WTC11 (cell line): ENCODE measurements at regions not wholly inside any gene's neighbourhood (a gene's known extent, or its start where the extent isn't known, plus 50 kb on each side); places are given as distances from the start of the nearest gene placed in this dataset.

Experiments used
- ATAC-seq: fragments of 200-7000 bp; cut with Tn5 transposase; 2 replicates; pipeline ENCODE4 v1.10.0; 2021; ENCODE audit warnings: mild to moderate bottlenecking, moderate library complexity
- CTCF ChIA-PET: fragments of 300-600 bp; sonication (Branson Sonifier 250); formaldehyde crosslinking; loops from one replicate; lab custom pipeline; 2021; ENCODE audit warnings: antibody characterized with exemption; lab: Charles Lee
- POLR2A ChIA-PET: fragments of 350-600 bp; sonication (Branson Sonifier 250); formaldehyde crosslinking; loops from one replicate; lab custom pipeline; 2021; ENCODE audit warnings: antibody characterized with exemption; lab: Charles Lee
- DNase-seq: peaks from one replicate; pipeline ENCODE4 v3.0.0; 2021; ENCODE audit warnings: low spot score
- H3K27ac Mint-ChIP-seq: 2 replicates; pipeline ENCODE4 v1.8.0; 2021; ENCODE audit warnings: mixed read lengths
- H3K27me3 Mint-ChIP-seq: 2 replicates; pipeline ENCODE4 v1.8.0; 2021; ENCODE audit warnings: low read depth, mild to moderate bottlenecking, moderate library complexity, mixed read lengths
- H3K36me3 Mint-ChIP-seq: 2 replicates; pipeline ENCODE4 v1.8.0; 2021; ENCODE audit warnings: mixed read lengths
- H3K4me1 Mint-ChIP-seq: 2 replicates; pipeline ENCODE4 v1.8.0; 2022; ENCODE audit warnings: mixed read lengths
- H3K4me3 Mint-ChIP-seq: 2 replicates; pipeline ENCODE4 v1.8.0; 2021; ENCODE audit warnings: mild to moderate bottlenecking, moderate library complexity, mixed read lengths
- H3K9me3 Mint-ChIP-seq: 2 replicates; pipeline ENCODE4 v1.8.0; 2021; ENCODE audit warnings: mixed read lengths
- AR ChIP-seq: fragments of 250-450 bp; sonication (Bioruptor Pico); IDR thresholded peaks from 2 replicates; pipeline ENCODE4 v1.9.0; 2021; ENCODE audit warnings: mild to moderate bottlenecking
- CREB1 ChIP-seq: sonication (generic); formaldehyde crosslinking; IDR thresholded peaks from 2 replicates; pipeline ENCODE4 v1.8.0; 2023; ENCODE audit warnings: mild to moderate bottlenecking, missing genetic modification reagents
- CTCF ChIP-seq: fragments of 200-600 bp; IDR thresholded peaks from 2 replicates; pipeline ENCODE4 v1.8.0; 2022; ENCODE audit warnings: antibody characterized with exemption
- ELF4 ChIP-seq: sonication (generic); formaldehyde crosslinking; IDR thresholded peaks from 2 replicates; pipeline ENCODE4 v1.8.1; 2022; ENCODE audit warnings: low read depth, mild to moderate bottlenecking, moderate library complexity, missing genetic modification reagents
- EMX1 ChIP-seq: fragments of 250-450 bp; sonication (Bioruptor Pico); IDR thresholded peaks from 2 replicates; pipeline ENCODE4 v1.8.0; 2021; ENCODE audit warnings: mild to moderate bottlenecking
- JAZF1 ChIP-seq: fragments of 250-450 bp; sonication (Bioruptor Pico); IDR thresholded peaks from 2 replicates; pipeline ENCODE4 v1.9.0; 2021; ENCODE audit warnings: moderate library complexity, mild to moderate bottlenecking, inconsistent platforms
- MAX ChIP-seq: sonication (generic); formaldehyde crosslinking; IDR thresholded peaks from 2 replicates; pipeline ENCODE4 v1.8.0; 2022; ENCODE audit warnings: mild to moderate bottlenecking, missing genetic modification reagents
- MXD4 ChIP-seq: fragments of 250-450 bp; sonication (Bioruptor Pico); IDR thresholded peaks from 2 replicates; pipeline ENCODE4 v1.8.0; 2021; ENCODE audit warnings: mild to moderate bottlenecking, moderate library complexity, borderline replicate concordance
- NFATC4 ChIP-seq: fragments of 250-450 bp; sonication (Bioruptor Pico); IDR thresholded peaks from 2 replicates; pipeline ENCODE4 v1.9.0; 2021; ENCODE audit warnings: mild to moderate bottlenecking
- NR1H2 ChIP-seq: sonication (generic); formaldehyde crosslinking; IDR thresholded peaks from 2 replicates; pipeline ENCODE4 v1.9.0; 2021; ENCODE audit warnings: mild to moderate bottlenecking, moderate library complexity, missing genetic modification reagents
- NR2C2 ChIP-seq: sonication (generic); formaldehyde crosslinking; IDR thresholded peaks from 2 replicates; pipeline ENCODE4 v1.8.0; 2022; ENCODE audit warnings: mild to moderate bottlenecking, missing genetic modification reagents
- PRDM15 ChIP-seq: sonication (generic); formaldehyde crosslinking; IDR thresholded peaks from 2 replicates; pipeline ENCODE4 v1.8.0; 2022; ENCODE audit warnings: missing genetic modification reagents
- PRRX2 ChIP-seq: fragments of 250-450 bp; sonication (Bioruptor Pico); IDR thresholded peaks from 2 replicates; pipeline ENCODE4 v1.8.0; 2021; ENCODE audit warnings: mild to moderate bottlenecking
- RELA ChIP-seq: sonication (generic); formaldehyde crosslinking; IDR thresholded peaks from 2 replicates; pipeline ENCODE4 v1.8.1; 2022; ENCODE audit warnings: missing genetic modification reagents, mild to moderate bottlenecking, borderline replicate concordance
- SMAD3 ChIP-seq: sonication (generic); formaldehyde crosslinking; IDR thresholded peaks from 2 replicates; pipeline ENCODE4 v1.8.0; 2022; ENCODE audit warnings: missing genetic modification reagents, mild to moderate bottlenecking, borderline replicate concordance
- ZNF219 ChIP-seq: sonication (generic); formaldehyde crosslinking; IDR thresholded peaks from 2 replicates; pipeline ENCODE4 v1.8.0; 2023; ENCODE audit warnings: missing genetic modification reagents, mild to moderate bottlenecking, borderline replicate concordance
- ZNF232 ChIP-seq: sonication (generic); formaldehyde crosslinking; IDR thresholded peaks from 2 replicates; pipeline ENCODE4 v1.8.0; 2022; ENCODE audit warnings: mild to moderate bottlenecking, missing genetic modification reagents
- ZNF281 ChIP-seq: sonication (generic); formaldehyde crosslinking; IDR thresholded peaks from 2 replicates; pipeline ENCODE4 v1.8.0; 2023; ENCODE audit warnings: mild to moderate bottlenecking, missing genetic modification reagents
- ZNF532 ChIP-seq: fragments of 250-450 bp; sonication (Bioruptor Pico); IDR thresholded peaks from 2 replicates; pipeline ENCODE4 v1.9.0; 2021; ENCODE audit warnings: mild to moderate bottlenecking, borderline replicate concordance

- ChIA-PET CTCF (no interaction called here), POLR2A (no interaction called here)
- Mint-ChIP-seq H3K9me3 (peaks cover 21% of the 10 kb centered on the region), H3K36me3 (peaks cover 11% of the 10 kb centered on the region), H3K4me3 (no peak overlapping the region), H3K27ac (no peak overlapping the region), H3K27me3 (no peaks in the 10 kb centered on the region), H3K4me1 (peaks cover 24% of the 10 kb centered on the region)
- TF ChIP-seq MXD4 (CRISPR knock-in tag) (no peak), ELF4 (no peak), PRRX2 (CRISPR knock-in tag) (no peak), CREB1 (CRISPR knock-in tag) (no peak), ZNF232 (CRISPR knock-in tag) (no peak), ZNF219 (no peak), ZNF532 (CRISPR knock-in tag) (no peak), SMAD3 (CRISPR knock-in tag) (no peak), NR2C2 (CRISPR knock-in tag) (no peak), PRDM15 (CRISPR knock-in tag) (no peak), EMX1 (CRISPR knock-in tag) (no peak), AR (CRISPR knock-in tag) (no peak), NFATC4 (CRISPR knock-in tag) (no peak), ZNF281 (CRISPR knock-in tag) (no peak), RELA (no peak), MAX (CRISPR knock-in tag) (no peak), JAZF1 (CRISPR knock-in tag) (no peak), NR1H2 (CRISPR knock-in tag) (no peak), CTCF (no peak)
- DNase-seq (no peak), ATAC-seq (peak; percentile 59)
Measured at GRCh38 chr1:80994934-80995333, 805.8 kb upstream of the ADGRL2 start.
